Transverse colon (tissue), 4 donors: ENCODE measurements at regions not wholly inside any gene's neighbourhood (a gene's known extent, or its start where the extent isn't known, plus 50 kb on each side); places are given as distances from the start of the nearest gene placed in this dataset.

ENCODE experiments used
- DNase-seq: peaks from one replicate; pipeline ENCODE4 v3.0.0-alpha.2; 2019
- H3K27ac ChIP-seq, 4 donors: fragments of 200-600 bp; sonication (generic); 2 replicates each; pipeline ENCODE4 v1.5.1; 2016 to 2018; ENCODE audit warnings: inconsistent platforms in 4 of 4
- H3K27me3 ChIP-seq: fragments of 200-600 bp; sonication (generic); 2 replicates; pipeline ENCODE4 v1.5.1; 2017; ENCODE audit warnings: inconsistent platforms
- H3K36me3 ChIP-seq, 4 donors: fragments of 200-600 bp; sonication (generic); 2 replicates each; pipeline ENCODE4 v1.5.1; 2017 to 2019; ENCODE audit warnings: inconsistent platforms in 4 of 4
- H3K4me1 ChIP-seq, 4 donors: fragments of 200-600 bp; sonication (generic); 2 replicates each; pipeline ENCODE4 v1.5.1; 2017 to 2020; ENCODE audit warnings: inconsistent platforms in 4 of 4
- H3K4me3 ChIP-seq, 4 donors: fragments of 200-600 bp; sonication (generic); 1 replicate in 1 of 4; 2 replicates in 3 of 4; pipeline versions ENCODE4 v1.5.1 to v1.6.1; 2017 to 2019; ENCODE audit warnings: inconsistent platforms in 4 of 4
- H3K9me3 ChIP-seq, 2 donors: fragments of 200-600 bp; sonication (generic); 2 replicates each; pipeline ENCODE4 v1.5.1; 2017 to 2019; ENCODE audit warnings: inconsistent platforms in 2 of 2
- CTCF ChIP-seq, 5 experiments: fragments of 200-600 bp in 3 of 5; fragments of 450-650 bp in 2 of 5; sonication (generic) in 3 of 5; IDR thresholded peaks; 1 replicate in 2 of 5; 2 replicates in 3 of 5; pipeline ENCODE4 v1.5.1; 2016 to 2017; ENCODE audit warnings: antibody characterized with exemption in 5 of 5, inconsistent platforms in 3 of 5, mild to moderate bottlenecking in 2 of 5, moderate library complexity in 1 of 5
- EP300 ChIP-seq: sonication (generic); formaldehyde crosslinking; IDR thresholded peaks from one replicate; pipeline ENCODE4 v1.6.1; 2017; ENCODE audit warnings: antibody characterized with exemption, low read depth
- POLR2A ChIP-seq: fragments of 450-650 bp; IDR thresholded peaks from one replicate; pipeline ENCODE4 v1.6.1; 2016; ENCODE audit warnings: antibody characterized with exemption, mild to moderate bottlenecking, moderate library complexity
- POLR2AphosphoS5 ChIP-seq, 3 donors: sonication (generic); formaldehyde crosslinking; IDR thresholded peaks; one replicate each; pipeline ENCODE4 v1.6.1; 2016; ENCODE audit warnings: antibody characterized with exemption in 3 of 3
- WGBS, 2 donors: methylation state at CpG; one replicate each; pipeline ENCODE4 v1.1.5; 2018; ENCODE audit warnings: low coverage in 1 of 2; 5-methylcytosine and 5-hydroxymethylcytosine counted together
- in situ Hi-C, 4 donors: fragments of 200-750 bp; cut with MboI; loops; one replicate each; pipeline versions ENCODE4 v1.15.0 to v1.15.1; 2017; ENCODE audit warnings: low sequenced_read_pairs in 3 of 4, low pct_ligation_motif_present in 1 of 4, low pct_unique_long_range_greater_than_20kb in 1 of 4
- intact Hi-C: fragments of 100-400 bp; cut with DNase I; formaldehyde crosslinking; loops from one replicate; pipeline ENCODE4 v1.15.1; 2023; ENCODE audit warnings: low total_unique reads

- in situ Hi-C loops (no loop called here), intact Hi-C loops (no loop called here)
- no peaks in the 10 kb centered on the region for H3K27me3 ChIP-seq
- no peaks in the 10 kb centered on the region for H3K36me3 ChIP-seq
- DNase-seq, result peak; percentile 19
- no peak overlapping the region for H3K4me3 ChIP-seq
- no peak overlapping the region for H3K27ac ChIP-seq
- TF ChIP-seq EP300, result no peak
- no peak for TF ChIP-seq POLR2A
- TF ChIP-seq POLR2AphosphoS5 (IDR thresholded peaks at IDR 0.05), result no peak
- TF ChIP-seq CTCF (IDR thresholded peaks at IDR 0.05), result no peak
- no peaks in the 10 kb centered on the region for H3K4me1 ChIP-seq
- 2 to 11% methylated on average over 6 of the region's 6 CpGs for WGBS, 2 donors
- H3K9me3 ChIP-seq, result no peaks in the 10 kb centered on the region
Measured at GRCh38 chr18:51537487-51537886, 340.0 kb upstream of the MEX3C start.

GRCh38 chr18:51540562-51540961, 343.1 kb upstream of the MEX3C start:
- in situ Hi-C loops, result no loop called here
- DNase-seq, result no peak
- no peaks in the 10 kb centered on the region for H3K36me3 ChIP-seq
- TF ChIP-seq POLR2A, result no peak
- TF ChIP-seq EP300, result no peak
- no peak for TF ChIP-seq CTCF (IDR thresholded peaks at IDR 0.05)
- no peak for TF ChIP-seq POLR2AphosphoS5 (IDR thresholded peaks at IDR 0.05)
- no peak overlapping the region for H3K27ac ChIP-seq
- no peaks in the 10 kb centered on the region for H3K9me3 ChIP-seq
- 100% methylated on average over 1 of the region's 1 CpG for WGBS, 2 donors
- H3K4me1 ChIP-seq, result no peaks in the 10 kb centered on the region
- intact Hi-C loops, result no loop called here
- H3K4me3 ChIP-seq, result no peak overlapping the region
- no peaks in the 10 kb centered on the region for H3K27me3 ChIP-seq

GRCh38 chr18:51541230-51541629, 343.7 kb upstream of the MEX3C start:
- DNase-seq, result no peak
- intact Hi-C loops (no loop called here), in situ Hi-C loops (no loop called here)

GRCh38 chr18:51543658-51544155, 346.2 kb upstream of the MEX3C start:
- no peaks in the 10 kb centered on the region for H3K36me3 ChIP-seq
- in situ Hi-C loops (no loop called here), intact Hi-C loops (no loop called here)
- DNase-seq, result no peak
- no peak for TF ChIP-seq POLR2AphosphoS5 (IDR thresholded peaks at IDR 0.05)
- no peak for TF ChIP-seq POLR2A
- no peak for TF ChIP-seq EP300
- no peak for TF ChIP-seq CTCF (IDR thresholded peaks at IDR 0.05)
- no peak overlapping the region for H3K27ac ChIP-seq
- H3K4me3 ChIP-seq, result no peak overlapping the region
- no peaks in the 10 kb centered on the region for H3K27me3 ChIP-seq
- no peaks in the 10 kb centered on the region for H3K9me3 ChIP-seq
- 50 to 53% methylated on average over 1 of the region's 1 CpG for WGBS, 2 donors
- no peaks in the 10 kb centered on the region for H3K4me1 ChIP-seq

More at GRCh38 chr18:51541230-51541629, 343.7 kb upstream of the MEX3C start:
- no peak for TF ChIP-seq CTCF (IDR thresholded peaks at IDR 0.05)
- Histone ChIP-seq H3K27ac (no peak overlapping the region), H3K36me3 (no peaks in the 10 kb centered on the region), H3K9me3 (no peaks in the 10 kb centered on the region), H3K27me3 (no peaks in the 10 kb centered on the region), H3K4me3 (no peak overlapping the region), H3K4me1 (no peaks in the 10 kb centered on the region)
